NB4 (cell line): ENCODE measurements at regions not wholly inside any gene's neighbourhood (a gene's known extent, or its start where the extent isn't known, plus 50 kb on each side); places are given as distances from the start of the nearest gene placed in this dataset.

Experiments used
- DNase-seq: peaks from one replicate; pipeline ENCODE4 v3.0.0; 2010; ENCODE audit warnings: low read depth
- H3K4me3 ChIP-seq: one replicate; pipeline ENCODE4 v1.5.1; 2011; ENCODE audit warnings: mild to moderate bottlenecking, low read depth, low read length, moderate library complexity
- MYC ChIP-seq: IDR thresholded peaks from 2 replicates; pipeline ENCODE4 v1.6.1; 2011; ENCODE audit warnings: low read depth, low read length
- POLR2A ChIP-seq: IDR thresholded peaks from 2 replicates; pipeline ENCODE4 v1.6.1; 2011; ENCODE audit warnings: mild to moderate bottlenecking; ENCODE audit not compliant: insufficient read length; ENCODE audit errors: extremely low read depth
- TF ChIP-seq, protein P1 (sequence below): IDR thresholded peaks from one replicate; pipeline ENCODE4 v1.5.1; 2012; ENCODE audit warnings: low read depth, low read length
- TF ChIP-seq, protein P2 (sequence below): IDR thresholded peaks from 2 replicates; pipeline ENCODE4 v1.6.1; 2011; ENCODE audit warnings: low read depth, low read length

DNA sequence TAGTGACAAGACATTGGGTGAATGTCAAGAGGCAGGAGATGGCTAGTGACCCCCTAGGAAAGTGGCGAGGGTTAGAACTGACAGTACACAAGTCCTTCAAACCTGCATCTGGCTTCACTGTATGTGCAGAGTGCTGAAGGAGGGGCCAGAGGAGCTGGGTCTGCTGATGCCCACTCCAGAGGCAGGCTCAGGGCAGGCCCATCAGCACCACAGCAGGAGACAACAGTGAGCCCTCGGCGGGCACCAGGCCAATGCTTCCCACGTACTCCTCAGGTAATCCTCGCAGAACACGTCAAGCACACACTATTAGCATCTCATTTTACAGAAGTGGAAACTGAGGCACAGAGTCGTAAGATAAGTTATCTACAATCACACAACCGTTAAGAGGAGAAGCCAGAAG, 76.1 kb upstream of the SH3PXD2B start:
- TF ChIP-seq POLR2A (no peak), MYC (no peak)
- TF ChIP-seq, protein P1, sequence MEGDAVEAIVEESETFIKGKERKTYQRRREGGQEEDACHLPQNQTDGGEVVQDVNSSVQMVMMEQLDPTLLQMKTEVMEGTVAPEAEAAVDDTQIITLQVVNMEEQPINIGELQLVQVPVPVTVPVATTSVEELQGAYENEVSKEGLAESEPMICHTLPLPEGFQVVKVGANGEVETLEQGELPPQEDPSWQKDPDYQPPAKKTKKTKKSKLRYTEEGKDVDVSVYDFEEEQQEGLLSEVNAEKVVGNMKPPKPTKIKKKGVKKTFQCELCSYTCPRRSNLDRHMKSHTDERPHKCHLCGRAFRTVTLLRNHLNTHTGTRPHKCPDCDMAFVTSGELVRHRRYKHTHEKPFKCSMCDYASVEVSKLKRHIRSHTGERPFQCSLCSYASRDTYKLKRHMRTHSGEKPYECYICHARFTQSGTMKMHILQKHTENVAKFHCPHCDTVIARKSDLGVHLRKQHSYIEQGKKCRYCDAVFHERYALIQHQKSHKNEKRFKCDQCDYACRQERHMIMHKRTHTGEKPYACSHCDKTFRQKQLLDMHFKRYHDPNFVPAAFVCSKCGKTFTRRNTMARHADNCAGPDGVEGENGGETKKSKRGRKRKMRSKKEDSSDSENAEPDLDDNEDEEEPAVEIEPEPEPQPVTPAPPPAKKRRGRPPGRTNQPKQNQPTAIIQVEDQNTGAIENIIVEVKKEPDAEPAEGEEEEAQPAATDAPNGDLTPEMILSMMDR: no peak
- TF ChIP-seq, protein P2, sequence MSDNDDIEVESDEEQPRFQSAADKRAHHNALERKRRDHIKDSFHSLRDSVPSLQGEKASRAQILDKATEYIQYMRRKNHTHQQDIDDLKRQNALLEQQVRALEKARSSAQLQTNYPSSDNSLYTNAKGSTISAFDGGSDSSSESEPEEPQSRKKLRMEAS: no peak
- DNase-seq: no peak
- H3K4me3 ChIP-seq: no peak overlapping the region

DNA sequence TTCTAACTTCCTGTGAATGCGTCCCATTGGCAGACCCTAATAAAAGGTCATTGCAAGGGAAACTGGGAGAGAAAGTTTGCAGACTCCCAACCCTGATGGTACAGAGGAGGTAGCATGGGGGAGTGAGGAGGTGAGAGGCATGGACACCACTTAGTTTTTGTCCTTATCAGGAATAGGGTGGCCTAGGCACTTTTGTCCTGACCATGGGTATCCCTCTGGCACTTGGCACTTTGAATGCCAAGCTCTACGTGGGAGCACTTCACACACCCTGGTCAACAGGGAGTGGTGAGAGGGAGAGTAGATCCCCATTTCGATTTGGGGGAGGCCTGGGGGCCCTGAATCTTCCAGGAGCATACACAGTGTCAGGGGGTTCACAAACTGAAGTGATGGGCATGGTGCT, 75.6 kb upstream of the SH3PXD2B start:
- H3K4me3 ChIP-seq: no peak overlapping the region
- TF ChIP-seq, protein P2: no peak
- TF ChIP-seq, protein P1: no peak
- no peak for DNase-seq

DNA sequence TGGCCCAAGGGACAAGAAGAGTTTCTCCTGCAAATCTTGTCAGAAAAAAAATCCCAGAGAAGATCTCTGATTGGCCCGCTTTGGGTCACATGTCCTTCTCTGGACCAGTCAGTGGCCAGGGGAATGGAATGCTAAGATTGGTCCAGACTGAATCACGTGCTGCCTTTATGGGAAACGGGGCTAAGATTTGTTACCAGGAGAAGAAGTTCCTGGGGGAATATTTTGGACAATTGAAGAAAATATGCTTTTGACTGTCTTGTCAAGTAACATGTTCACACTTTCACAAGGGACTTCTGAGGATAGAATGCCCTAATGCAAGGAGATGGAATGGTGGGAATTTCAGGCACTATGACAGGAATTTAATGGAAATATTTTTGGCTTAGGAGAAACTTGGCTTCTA, 74.1 kb upstream of the SH3PXD2B start:
- no peak overlapping the region for H3K4me3 ChIP-seq
- DNase-seq: no peak
- TF ChIP-seq MYC: no peak
- TF ChIP-seq, protein P2: no peak
- TF ChIP-seq, protein P1: no peak
- TF ChIP-seq POLR2A: no peak

DNA sequence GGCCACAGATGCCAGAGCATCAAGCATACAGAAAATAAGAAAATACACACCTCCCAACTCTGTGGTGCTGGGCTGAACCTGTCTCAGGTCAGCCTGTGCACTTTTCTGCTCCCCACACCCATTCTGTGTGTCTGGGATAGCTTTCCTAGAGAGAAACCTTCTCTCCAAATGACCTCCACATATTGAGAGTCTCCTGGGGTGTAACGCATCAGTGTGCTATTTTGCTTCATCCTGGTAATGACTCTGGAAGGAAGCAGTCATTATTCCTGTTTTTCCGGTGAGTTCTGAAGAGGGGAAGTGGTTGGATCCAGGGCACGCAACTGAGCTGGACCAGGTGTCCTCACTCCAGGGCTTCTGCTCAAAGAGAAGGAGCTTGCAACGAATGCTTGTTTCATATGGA, 73.2 kb upstream of the SH3PXD2B start:
- no peak for DNase-seq
- no peak overlapping the region for H3K4me3 ChIP-seq
- TF ChIP-seq POLR2A (no peak), MYC (no peak)
- TF ChIP-seq, protein P2: no peak
- TF ChIP-seq, protein P1: no peak

DNA sequence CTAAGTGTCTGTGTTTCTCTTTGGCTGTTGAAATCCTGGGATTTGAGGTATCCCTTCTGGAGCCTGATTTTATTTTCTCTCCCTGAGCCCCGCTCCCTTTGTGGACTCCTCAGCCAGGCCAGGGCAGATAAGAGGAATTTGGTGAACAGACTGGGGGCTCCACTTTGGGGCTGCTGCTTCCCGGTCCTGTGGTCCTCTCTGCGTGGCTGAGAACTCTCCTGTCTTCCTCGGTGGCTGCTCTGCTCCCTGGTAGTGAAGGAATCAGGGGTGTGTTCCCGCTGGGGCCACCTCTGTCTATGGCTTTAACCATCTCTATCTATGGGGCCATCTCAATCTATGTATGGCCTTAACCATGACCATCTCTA, 71.7 kb upstream of the SH3PXD2B start:
- no peak overlapping the region for H3K4me3 ChIP-seq
- DNase-seq: no peak
- TF ChIP-seq, protein P1: no peak
- no peak for TF ChIP-seq POLR2A
- TF ChIP-seq, protein P2: no peak
- TF ChIP-seq MYC: no peak
